ENCODE measurements at regions not wholly inside any gene's neighbourhood (a gene's known extent, or its start where the extent isn't known, plus 50 kb on each side); places are given as distances from the start of the nearest gene placed in this dataset.

GRCh38 chr7:69129951-69130350 is 468.3 kb upstream of the AUTS2 start:
- TF ChIP-seq CTCF (IDR thresholded peaks at IDR 0.05; ENCODE audit: low read depth, low read length, poor library complexity, severe bottlenecking), result no peak
- TF ChIP-seq EZH2phosphoT487 (IDR thresholded peaks at IDR 0.05; ENCODE audit: borderline replicate concordance, low read length), result no peak

Measured in DOHH2 (cell line).